PC-3 (cell line): ENCODE measurements at regions not wholly inside any gene's neighbourhood (a gene's known extent, or its start where the extent isn't known, plus 50 kb on each side); places are given as distances from the start of the nearest gene placed in this dataset.

ENCODE experiments used
- ATAC-seq: fragments of 200-7000 bp; cut with Tn5 transposase; 2 replicates; pipeline ENCODE4 v1.9.1; 2020; ENCODE audit warnings: mild to moderate bottlenecking, moderate library complexity
- BruUV-seq: library from RNA; stranded (reverse); fragments of 400-500 nt; replicated peaks from 2 replicates; lab custom pipeline; 2021; lab: Mats Ljungman, UMichigan
- CTCF ChIA-PET: fragments of 300-600 bp; sonication (Branson Sonifier 250); formaldehyde crosslinking; loops from one replicate; lab custom pipeline; 2022; ENCODE audit warnings: antibody characterized with exemption; lab: Charles Lee
- POLR2A ChIA-PET: fragments of 300-600 bp; sonication (Branson Sonifier 250); formaldehyde crosslinking; loops from one replicate; lab custom pipeline; 2022; ENCODE audit warnings: antibody characterized with exemption; ENCODE audit not compliant: unreplicated experiment; lab: Charles Lee
- DNase-seq: peaks from one replicate; pipeline ENCODE4 v3.0.0-alpha.2; 2015
- H2AFZ ChIP-seq: fragments of 300-600 bp; sonication (generic); 2 replicates; pipeline ENCODE4 v1.6.0; 2016; ENCODE audit warnings: antibody characterized with exemption, low read length
- H3F3A ChIP-seq: fragments of 300-600 bp; sonication (generic); one replicate; pipeline ENCODE4 v1.6.0; 2017; ENCODE audit warnings: antibody characterized with exemption, low read length, control low read depth, mild to moderate bottlenecking; ENCODE audit not compliant: unreplicated experiment
- H3K27ac ChIP-seq: fragments of 300-600 bp; sonication (generic); 2 replicates; pipeline ENCODE4 v1.5.1; 2016; ENCODE audit warnings: mild to moderate bottlenecking, low read length
- H3K27me3 ChIP-seq: fragments of 300-600 bp; sonication (generic); 2 replicates; pipeline ENCODE4 v1.6.1; 2016; ENCODE audit warnings: low read length, mixed read lengths
- H3K36me3 ChIP-seq: fragments of 300-600 bp; sonication (generic); 2 replicates; pipeline ENCODE4 v1.6.1; 2016; ENCODE audit warnings: low read depth, mixed run types, low read length, mixed read lengths
- H3K4me1 ChIP-seq: fragments of 300-600 bp; sonication (generic); 2 replicates; pipeline ENCODE4 v1.5.1; 2016; ENCODE audit warnings: low read length; ENCODE audit not compliant: insufficient read depth
- H3K4me2 ChIP-seq: fragments of 300-600 bp; sonication (generic); 2 replicates; pipeline ENCODE4 v1.6.0; 2016; ENCODE audit warnings: low read length
- H3K4me3 ChIP-seq: fragments of 300-600 bp; sonication (generic); 2 replicates; pipeline ENCODE4 v1.5.1; 2016; ENCODE audit warnings: mild to moderate bottlenecking, low read length, mixed read lengths
- H3K79me2 ChIP-seq: fragments of 300-600 bp; sonication (generic); 2 replicates; pipeline ENCODE4 v1.6.1; 2017; ENCODE audit warnings: low read length, mixed read lengths
- H3K9ac ChIP-seq: fragments of 300-600 bp; sonication (generic); 2 replicates; pipeline ENCODE4 v1.6.0; 2016; ENCODE audit warnings: mild to moderate bottlenecking, low read length
- H3K9me2 ChIP-seq: fragments of 300-600 bp; sonication (generic); replicated peaks from 2 replicates; pipeline ENCODE4 v1.6.1; 2016; ENCODE audit warnings: mixed run types, low read length, mixed read lengths
- H3K9me3 ChIP-seq: fragments of 300-600 bp; sonication (generic); 2 replicates; pipeline ENCODE4 v1.6.1; 2016; ENCODE audit warnings: low read length, mixed read lengths
- H4K20me1 ChIP-seq: fragments of 300-600 bp; sonication (generic); 2 replicates; pipeline ENCODE4 v1.6.1; 2016; ENCODE audit warnings: low read length, mixed read lengths
- EZH2 ChIP-seq: fragments of 300-600 bp; sonication (generic); IDR thresholded peaks from one replicate; pipeline ENCODE4 v1.6.1; 2017; ENCODE audit warnings: antibody characterized with exemption, mild to moderate bottlenecking, low read length; ENCODE audit not compliant: unreplicated experiment
- EZH2phosphoT487 ChIP-seq: fragments of 300-600 bp; sonication (generic); IDR thresholded peaks from 2 replicates; pipeline ENCODE4 v1.6.1; 2018; ENCODE audit warnings: mild to moderate bottlenecking, antibody characterized with exemption, low read length, borderline replicate concordance
- intact Hi-C: fragments of 100-400 bp; cut with micrococcal nuclease; formaldehyde crosslinking; loops from 2 replicates; pipeline ENCODE4 v1.9.0; 2023
- TF ChIP-seq, protein P1 (sequence below): fragments of 300-600 bp; sonication (generic); conservative IDR thresholded peaks from 2 replicates; pipeline ENCODE4 v1.5.1; 2017; ENCODE audit warnings: antibody characterized with exemption, low read depth, mild to moderate bottlenecking, low read length

GRCh38 chr2:5145053-5145452 is 547.1 kb upstream of the SOX11 start:
- 0 out of 2 replicates have a peak, but pooled peaks cover 6% of the 10 kb centered on the region for H3K9me3 ChIP-seq
- POLR2A ChIA-PET, result no interaction called here
- CTCF ChIA-PET, result no interaction called here
- H3K36me3 ChIP-seq, result no peaks in the 10 kb centered on the region
- H3K4me2 ChIP-seq, result no peak overlapping the region
- DNase-seq, result no peak
- no peaks in the 10 kb centered on the region for H3F3A ChIP-seq
- intact Hi-C loops, result no loop called here
- no TSS peak for BruUV-seq
- H3K4me3 ChIP-seq, result no peak overlapping the region
- H3K9me2 ChIP-seq, result no peaks in the 10 kb centered on the region
- no peaks in the 10 kb centered on the region for H3K79me2 ChIP-seq
- TF ChIP-seq, protein P1, sequence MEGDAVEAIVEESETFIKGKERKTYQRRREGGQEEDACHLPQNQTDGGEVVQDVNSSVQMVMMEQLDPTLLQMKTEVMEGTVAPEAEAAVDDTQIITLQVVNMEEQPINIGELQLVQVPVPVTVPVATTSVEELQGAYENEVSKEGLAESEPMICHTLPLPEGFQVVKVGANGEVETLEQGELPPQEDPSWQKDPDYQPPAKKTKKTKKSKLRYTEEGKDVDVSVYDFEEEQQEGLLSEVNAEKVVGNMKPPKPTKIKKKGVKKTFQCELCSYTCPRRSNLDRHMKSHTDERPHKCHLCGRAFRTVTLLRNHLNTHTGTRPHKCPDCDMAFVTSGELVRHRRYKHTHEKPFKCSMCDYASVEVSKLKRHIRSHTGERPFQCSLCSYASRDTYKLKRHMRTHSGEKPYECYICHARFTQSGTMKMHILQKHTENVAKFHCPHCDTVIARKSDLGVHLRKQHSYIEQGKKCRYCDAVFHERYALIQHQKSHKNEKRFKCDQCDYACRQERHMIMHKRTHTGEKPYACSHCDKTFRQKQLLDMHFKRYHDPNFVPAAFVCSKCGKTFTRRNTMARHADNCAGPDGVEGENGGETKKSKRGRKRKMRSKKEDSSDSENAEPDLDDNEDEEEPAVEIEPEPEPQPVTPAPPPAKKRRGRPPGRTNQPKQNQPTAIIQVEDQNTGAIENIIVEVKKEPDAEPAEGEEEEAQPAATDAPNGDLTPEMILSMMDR, result no peak
- TF ChIP-seq EZH2phosphoT487 (no peak), EZH2 (no peak)
- H3K27ac ChIP-seq, result no peak overlapping the region
- no peaks in the 10 kb centered on the region for H4K20me1 ChIP-seq
- no peak for ATAC-seq
- no peaks in the 10 kb centered on the region for H3K27me3 ChIP-seq
- no peak overlapping the region for H3K9ac ChIP-seq
- no peak overlapping the region for H2AFZ ChIP-seq
- H3K4me1 ChIP-seq, result peaks cover 8% of the 10 kb centered on the region

DNA sequence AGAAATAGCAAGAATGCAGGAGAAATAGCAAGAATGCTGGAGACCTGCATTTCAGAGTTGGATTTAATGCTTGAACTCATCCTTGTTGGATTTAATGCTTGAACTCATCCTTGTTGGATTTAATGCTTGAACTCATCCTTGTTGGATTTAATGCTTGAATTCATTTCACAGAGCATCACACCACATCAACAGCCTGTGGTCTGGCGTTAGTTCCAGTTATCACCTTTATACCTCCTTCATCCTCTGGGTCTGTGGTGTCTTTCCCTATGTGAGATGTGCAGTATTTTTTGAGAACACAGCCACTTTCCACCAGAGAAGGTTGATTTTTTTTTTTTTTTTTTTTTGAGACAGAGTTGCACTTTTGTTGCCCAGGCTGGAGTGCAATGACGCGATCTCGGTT is 546.4 kb upstream of the SOX11 start:
- Histone ChIP-seq H3K4me3 (no peak overlapping the region), H3K4me1 (0 out of 2 replicates have a peak, but pooled peaks cover under 1% of the 10 kb centered on the region), H3K79me2 (no peaks in the 10 kb centered on the region), H3K9me3 (0 out of 2 replicates have a peak, but pooled peaks cover 6% of the 10 kb centered on the region), H3K36me3 (no peaks in the 10 kb centered on the region), H3F3A (no peaks in the 10 kb centered on the region), H2AFZ (no peak overlapping the region), H3K27me3 (no peaks in the 10 kb centered on the region), H3K9ac (no peak overlapping the region), H3K9me2 (no peaks in the 10 kb centered on the region), H4K20me1 (no peaks in the 10 kb centered on the region), H3K4me2 (no peak overlapping the region), H3K27ac (no peak overlapping the region)
- ATAC-seq (no peak), DNase-seq (no peak)
- POLR2A ChIA-PET, result no interaction called here
- BruUV-seq, result no TSS peak
- TF ChIP-seq, protein P1, result no peak
- TF ChIP-seq EZH2phosphoT487 (no peak), EZH2 (no peak)
- intact Hi-C loops, result no loop called here
- CTCF ChIA-PET, result no interaction called here

DNA sequence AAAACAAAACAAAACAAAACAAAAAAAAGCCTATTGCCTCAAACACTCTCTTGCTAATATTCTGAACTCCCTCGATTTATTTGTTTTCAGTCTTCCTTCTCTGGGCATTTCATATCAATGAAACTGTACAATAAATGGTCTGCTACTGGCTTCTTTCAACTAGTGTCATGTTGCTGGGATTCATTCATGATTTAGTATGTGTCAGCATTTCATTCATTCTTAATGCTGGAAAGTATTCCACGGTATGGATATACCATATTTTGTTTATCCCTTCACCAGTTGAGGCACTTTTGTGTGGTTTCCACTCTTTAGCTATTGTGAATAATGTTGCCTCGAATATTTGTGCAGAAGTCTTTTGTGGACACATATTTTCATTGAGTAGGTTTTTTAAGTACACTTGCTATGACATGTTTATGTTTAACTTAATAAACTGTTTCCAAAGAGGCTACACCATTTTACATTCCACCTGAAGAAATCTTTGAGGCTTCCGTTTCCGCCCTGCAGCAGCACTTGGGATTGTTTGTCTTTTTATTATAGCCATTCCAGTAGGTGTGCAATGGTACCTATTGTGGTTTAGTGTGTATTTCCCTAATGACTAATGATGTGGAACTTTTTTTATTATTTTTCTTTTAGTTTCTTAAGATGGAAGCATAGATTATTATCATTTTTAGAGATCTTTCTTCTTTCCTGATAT is 543.6 kb upstream of the SOX11 start:
- DNase-seq, result peak; percentile 45
- no peaks in the 10 kb centered on the region for H3K79me2 ChIP-seq
- intact Hi-C loops, result no loop called here
- no peak overlapping the region for H3K4me3 ChIP-seq
- 0 out of 2 replicates have a peak, but pooled peaks cover 6% of the 10 kb centered on the region for H3K9me3 ChIP-seq
- TF ChIP-seq EZH2phosphoT487, result no peak
- TF ChIP-seq EZH2, result no peak
- TF ChIP-seq, protein P1, result no peak
- H3F3A ChIP-seq, result no peaks in the 10 kb centered on the region
- no peak overlapping the region for H2AFZ ChIP-seq
- H3K4me1 ChIP-seq, result no peaks in the 10 kb centered on the region
- no peak overlapping the region for H3K9ac ChIP-seq
- BruUV-seq, result no TSS peak
- ChIA-PET POLR2A (no interaction called here), CTCF (no interaction called here)
- H3K9me2 ChIP-seq, result no peaks in the 10 kb centered on the region
- no peak overlapping the region for H3K4me2 ChIP-seq
- H3K27me3 ChIP-seq, result no peaks in the 10 kb centered on the region
- no peaks in the 10 kb centered on the region for H3K36me3 ChIP-seq
- H3K27ac ChIP-seq, result no peak overlapping the region
- H4K20me1 ChIP-seq, result no peaks in the 10 kb centered on the region
- no peak for ATAC-seq
